GM20431 (cell line): ENCODE measurements at regions not wholly inside any gene's neighbourhood (a gene's known extent, or its start where the extent isn't known, plus 50 kb on each side); places are given as distances from the start of the nearest gene placed in this dataset.
"Not testable (repeated sequence)": the region's sequence is repeated elsewhere in the genome, so short reads cannot be mapped to it uniquely, and the experiment has no call there.

Source experiments
- in situ Hi-C: fragments of 300-500 bp; cut with MseI, MboI; formaldehyde crosslinking; loops from one replicate; pipeline ENCODE4 v1.15.0; 2020; ENCODE audit warnings: low sequenced_read_pairs; ENCODE audit not compliant: unreplicated experiment

DNA sequence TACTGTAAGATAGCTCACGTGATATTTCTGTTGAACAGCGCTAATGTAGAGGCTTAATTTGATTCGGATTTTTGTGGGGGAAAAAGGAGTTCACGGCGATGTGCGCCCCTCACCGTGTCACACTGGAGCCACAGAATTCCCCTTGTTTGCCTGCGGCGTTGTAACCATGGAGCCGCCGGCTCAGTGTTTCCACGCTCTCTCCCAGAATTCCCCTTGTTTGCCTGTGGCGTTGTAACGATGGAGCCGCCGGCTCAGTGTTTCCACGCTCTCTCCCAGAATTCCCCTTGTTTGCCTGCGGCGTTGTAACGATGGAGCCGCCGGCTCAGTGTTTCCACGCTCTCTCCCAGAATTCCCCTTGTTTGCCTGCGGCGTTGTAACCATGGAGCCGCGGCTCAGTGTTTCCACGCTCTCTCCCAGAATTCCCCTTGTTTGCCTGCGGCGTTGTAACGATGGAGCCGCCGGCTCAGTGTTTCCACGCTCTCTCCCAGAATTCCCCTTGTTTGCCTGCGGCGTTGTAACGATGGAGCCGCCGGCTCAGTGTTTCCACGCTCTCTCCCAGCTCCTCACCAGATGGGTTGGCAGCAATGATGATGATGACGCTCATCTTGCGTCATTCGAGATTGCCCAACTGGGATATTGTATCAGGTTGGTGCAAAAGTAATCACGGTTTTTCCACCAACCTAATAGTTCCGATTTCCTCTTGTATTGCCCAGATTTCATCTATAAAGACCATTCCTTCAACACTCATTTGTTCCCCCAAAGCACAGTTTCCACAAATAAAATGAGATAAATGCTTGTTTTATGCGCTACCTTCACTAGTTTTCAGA lies 228.6 kb downstream of the KLF6 start:
- in situ Hi-C loops = not testable (repeated sequence)

DNA sequence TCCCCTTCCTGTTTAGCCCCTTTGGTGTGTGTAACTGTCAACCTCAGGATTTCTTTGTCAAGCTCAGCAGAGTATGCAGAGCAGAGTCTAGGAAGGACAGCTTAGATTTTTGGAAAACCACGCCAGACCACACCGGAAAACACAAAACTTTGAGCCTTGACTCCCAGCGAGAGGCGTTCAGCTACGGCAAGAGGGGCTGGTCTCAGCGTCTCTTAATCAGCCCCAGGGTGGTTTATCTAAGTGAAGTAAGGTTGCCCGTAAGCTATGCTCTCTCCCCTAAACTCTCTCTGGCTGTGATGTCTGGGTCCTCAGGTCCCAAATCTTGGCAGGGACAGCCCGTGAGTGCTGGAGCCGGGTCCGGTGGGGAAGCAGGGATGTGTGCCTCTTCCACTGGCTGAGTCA lies 230.9 kb downstream of the KLF6 start:
- in situ Hi-C loops = no loop called here

DNA sequence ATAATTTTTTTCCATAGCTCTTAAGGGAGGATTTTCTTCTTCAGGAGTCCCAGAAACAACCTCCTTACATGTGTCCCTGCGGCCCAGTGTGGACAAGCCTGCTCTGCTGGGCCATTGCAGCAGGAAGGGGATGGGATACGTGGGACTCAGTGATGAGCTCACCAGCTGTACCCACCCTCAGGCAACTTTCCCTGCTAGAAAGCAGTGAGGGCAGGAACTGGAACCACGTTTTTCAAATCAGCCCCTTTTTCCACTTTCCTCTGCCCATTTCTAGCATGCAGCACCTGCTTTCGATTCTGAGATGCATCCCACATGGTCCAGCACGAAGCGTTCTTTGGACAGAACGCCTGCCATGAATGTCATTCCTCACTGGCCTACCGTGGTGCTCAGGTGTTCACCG lies 232.7 kb downstream of the KLF6 start:
- in situ Hi-C loops = no loop called here

DNA sequence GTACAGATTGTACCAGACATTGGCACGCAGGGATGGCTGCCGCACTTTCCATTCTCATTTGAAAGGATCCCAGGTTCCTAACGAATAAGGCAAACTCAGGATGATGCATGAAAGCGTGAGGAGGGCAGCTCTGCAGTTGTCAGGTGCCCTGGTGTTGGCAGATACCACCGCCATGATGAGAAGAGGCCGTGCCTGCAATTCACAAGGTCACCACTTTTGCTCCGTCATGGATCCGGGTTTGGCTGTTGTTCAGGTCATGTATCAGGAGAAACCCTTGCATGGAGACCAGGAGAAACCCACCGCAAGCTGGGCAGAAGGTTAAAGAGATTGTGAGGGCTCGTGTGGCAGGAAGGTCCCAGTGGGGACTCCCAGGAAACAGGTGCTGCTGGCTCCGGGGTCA lies 233.2 kb downstream of the KLF6 start:
- in situ Hi-C loops = no loop called here

DNA sequence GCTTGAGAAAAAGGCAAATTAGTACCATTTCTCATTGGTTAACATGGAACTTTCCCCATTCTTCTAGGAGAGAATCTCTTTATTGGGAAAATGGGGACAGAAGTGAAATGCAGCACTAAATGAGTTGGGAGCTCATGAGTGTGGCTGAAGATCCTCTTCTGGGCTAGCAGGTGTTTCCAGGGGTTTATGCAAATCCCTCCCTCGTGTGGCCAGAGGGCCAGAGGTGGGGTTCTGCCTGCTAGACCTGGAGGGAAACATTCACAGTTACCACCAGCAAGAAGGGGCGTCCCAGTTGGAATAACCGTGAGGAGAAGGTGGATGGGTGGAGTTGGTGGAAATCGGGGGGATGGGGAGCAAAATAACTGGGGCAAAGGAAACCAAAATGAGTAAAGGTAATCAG lies 235.9 kb downstream of the KLF6 start:
- in situ Hi-C loops = no loop called here

DNA sequence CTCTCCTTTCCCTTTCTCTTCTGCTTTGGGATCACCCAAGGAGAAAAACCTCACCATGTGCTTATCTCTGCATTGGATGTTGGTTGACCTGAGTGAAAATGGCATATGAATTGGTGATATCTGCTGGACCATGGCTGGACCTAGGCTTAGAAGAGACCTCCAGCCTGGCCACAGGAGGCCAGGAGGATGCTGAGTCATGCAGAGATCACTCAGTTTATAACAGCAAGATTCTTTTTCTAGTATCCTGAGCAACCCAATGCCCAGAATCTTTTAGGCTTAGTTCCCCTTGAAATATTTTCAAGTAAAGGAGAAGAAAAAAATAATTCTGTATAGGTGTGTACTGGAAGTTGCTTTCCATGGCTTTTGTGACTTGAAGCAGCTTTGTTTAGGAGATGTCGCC lies 236.3 kb downstream of the KLF6 start:
- in situ Hi-C loops = no loop called here

DNA sequence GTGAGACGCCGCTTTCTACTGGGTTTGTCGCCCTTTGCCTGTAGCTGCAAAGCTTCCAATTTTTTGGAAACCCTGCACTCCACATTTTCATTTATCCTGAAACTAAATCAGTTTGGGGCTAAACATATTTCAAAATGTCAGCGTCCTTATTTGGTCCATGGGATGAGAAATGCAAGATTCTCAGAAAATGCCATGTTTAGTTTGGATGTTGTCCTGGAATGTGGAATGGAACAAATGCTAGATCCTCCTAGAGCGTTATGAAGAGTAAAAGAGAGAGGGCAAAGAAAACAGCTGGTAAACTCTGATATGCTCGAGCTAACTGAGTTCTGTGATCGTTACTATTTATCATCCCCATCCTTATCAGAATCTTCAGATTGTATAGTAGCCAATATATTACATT lies 236.9 kb downstream of the KLF6 start:
- in situ Hi-C loops = no loop called here

DNA sequence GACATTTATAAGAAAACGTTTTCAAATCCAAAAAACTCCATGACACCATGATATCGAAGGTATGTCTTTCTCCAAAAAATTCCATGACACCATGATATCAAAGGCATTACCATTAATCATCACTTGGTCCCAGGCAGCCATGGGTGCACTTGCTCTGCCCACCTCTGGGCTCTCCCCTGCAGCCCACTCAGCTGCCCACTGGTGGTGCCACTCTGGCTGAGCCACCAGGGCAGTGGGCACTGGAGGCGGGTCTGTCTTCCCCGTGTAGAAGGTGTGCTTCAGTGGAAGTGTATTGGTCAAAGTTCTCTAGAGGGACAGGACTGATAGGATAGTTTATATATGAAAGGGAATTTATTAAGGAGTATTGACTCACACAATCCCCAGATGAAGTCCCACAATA lies 240.4 kb downstream of the KLF6 start:
- in situ Hi-C loops = no loop called here

DNA sequence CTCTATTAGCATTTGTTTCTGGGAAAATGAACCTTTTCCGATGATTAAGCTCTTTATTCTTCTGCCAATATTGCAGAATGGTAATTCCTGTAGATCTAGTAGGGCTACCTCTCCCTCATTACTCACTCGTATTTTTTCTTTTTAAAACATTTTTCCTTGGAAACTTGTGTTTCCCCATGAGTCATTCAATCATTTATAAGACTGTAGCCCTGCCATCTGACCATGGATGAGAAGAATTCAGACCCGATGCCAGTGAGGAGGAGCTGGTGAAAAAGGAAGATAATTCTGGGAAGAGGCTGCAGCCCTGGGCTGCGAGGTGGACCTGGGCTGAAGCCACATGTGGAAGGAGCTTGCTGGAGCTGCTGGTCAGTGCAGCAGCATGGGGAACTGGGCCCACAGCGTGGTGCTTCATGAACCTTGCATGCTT lies 242.8 kb downstream of the KLF6 start:
- in situ Hi-C loops = no loop called here

DNA sequence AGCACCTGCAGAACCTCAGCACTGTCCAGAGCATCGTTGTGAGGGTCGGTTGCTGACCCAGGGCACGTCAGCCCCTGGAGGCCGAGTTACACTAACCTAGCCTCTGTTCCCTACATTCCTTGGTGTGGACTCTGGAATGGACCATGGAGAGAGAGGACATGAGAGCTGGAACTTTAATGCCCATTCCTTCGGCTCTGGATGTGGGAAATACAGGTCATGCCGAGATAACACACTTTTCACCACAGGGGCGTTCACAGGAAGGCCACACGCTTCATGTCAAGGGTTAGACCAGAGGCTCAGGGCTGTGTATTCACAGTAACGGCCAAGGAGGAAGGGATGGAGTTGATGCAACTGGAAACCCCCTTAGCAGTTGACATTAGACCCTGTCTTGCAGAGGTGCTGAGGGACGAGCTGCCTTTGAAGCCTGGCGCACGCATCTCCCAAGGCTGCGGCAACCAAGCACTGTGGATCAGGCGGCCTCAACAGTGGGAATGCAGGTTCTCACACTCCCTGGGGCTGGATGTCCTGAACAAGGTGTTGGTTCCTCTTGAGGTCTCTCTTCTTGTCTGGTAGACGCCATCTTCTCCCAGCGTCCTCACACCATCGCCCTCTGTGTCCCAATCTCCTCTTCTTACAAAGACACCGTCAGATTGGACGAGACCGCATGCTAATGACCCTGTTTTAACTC lies 245.2 kb downstream of the KLF6 start:
- in situ Hi-C loops = no loop called here

DNA sequence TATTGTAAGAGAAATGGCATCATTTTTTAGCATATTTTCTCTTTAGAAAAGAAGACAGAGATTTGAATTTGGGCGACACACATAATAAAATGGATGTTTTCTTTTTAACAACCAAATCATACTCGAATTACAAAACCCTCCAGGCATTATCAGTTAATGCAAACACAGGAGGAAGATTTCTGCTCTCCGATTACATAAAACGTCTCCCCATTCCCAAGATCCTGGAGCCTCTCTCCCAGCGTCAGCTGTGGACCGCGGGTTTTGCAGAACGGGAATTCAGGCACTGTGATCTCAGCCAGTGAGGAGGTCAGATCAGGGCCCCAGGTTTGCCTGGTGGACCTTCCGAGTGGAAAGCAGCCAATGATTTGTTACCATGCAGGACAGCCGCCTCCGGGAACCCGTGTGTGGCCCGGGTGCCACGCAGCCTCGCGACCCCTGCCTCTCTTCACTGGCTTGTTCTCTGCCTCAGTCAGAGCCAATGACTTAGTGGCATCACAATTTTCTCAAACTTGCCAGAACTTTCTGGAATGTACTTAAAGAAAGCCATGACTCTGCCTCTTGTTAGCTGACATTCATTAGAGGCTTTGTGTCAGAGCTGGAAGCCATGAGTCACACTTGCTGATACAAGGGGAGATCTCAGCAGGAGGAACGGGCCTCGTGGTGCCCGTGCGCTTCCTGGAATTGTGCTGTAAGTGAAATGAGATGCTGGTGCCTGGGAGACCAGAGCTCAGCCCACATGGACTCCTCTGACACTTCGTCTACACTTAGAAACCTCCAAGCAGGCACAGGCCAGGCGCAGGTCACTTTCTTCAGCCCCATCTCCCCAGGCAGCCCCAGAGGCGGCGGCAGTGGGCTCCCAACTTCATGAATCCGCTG lies 246.1 kb downstream of the KLF6 start:
- in situ Hi-C loops = no loop called here

DNA sequence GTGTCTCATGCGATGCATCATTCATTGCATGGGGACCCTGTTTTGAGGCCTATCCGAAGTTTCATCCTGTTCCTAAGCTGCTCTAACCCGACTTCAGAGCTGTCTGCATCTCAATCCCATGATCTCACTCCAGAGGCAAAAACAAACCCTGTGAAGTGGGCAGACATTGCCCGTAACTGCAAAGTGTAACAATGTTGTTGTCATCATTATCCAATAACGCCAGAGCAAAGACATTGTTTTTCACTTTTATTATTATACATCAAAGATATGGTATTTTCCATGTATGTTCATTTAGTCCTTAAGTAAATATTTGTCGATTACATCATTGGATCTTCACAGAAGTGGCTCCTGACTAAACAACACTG lies 246.7 kb downstream of the KLF6 start:
- in situ Hi-C loops = no loop called here

DNA sequence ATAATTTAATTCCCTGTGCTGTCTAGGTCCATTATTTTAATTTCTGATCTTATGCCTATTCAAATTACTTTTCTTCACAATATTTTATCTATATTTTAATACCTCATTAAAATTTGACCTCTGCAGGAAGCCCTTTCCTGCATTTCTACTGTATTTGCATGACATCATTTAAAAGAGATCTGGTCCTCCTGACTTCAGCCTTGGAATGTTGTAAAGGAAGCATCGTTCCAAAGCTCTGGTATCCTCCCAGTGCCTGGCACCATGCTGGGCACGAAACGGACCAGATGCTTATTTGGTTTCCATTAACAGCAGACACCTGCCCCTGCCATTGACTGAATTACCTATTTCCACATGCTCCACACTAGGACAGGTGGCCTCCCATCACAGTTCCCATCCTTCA lies 247.5 kb downstream of the KLF6 start:
- in situ Hi-C loops = no loop called here

DNA sequence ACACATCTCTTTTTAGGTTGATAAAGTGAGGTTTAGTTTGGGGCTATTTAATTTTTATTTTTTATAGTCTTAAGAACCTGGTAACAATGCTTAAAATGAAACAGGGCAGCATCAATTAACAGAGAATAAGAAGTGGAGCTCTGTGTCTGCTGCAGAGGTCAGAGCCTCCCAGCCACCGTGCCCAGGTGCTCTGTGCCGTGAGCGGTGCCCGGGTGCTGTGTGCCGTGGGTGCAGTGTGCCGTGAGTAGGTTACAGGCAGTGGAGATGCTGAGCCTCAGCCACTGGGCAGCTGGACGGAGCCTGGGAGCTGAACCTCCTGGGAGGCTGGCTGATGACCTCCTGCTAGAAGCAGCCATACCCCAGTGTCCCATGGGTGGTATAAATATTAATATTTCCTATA lies 250.0 kb downstream of the KLF6 start:
- in situ Hi-C loops = no loop called here

DNA sequence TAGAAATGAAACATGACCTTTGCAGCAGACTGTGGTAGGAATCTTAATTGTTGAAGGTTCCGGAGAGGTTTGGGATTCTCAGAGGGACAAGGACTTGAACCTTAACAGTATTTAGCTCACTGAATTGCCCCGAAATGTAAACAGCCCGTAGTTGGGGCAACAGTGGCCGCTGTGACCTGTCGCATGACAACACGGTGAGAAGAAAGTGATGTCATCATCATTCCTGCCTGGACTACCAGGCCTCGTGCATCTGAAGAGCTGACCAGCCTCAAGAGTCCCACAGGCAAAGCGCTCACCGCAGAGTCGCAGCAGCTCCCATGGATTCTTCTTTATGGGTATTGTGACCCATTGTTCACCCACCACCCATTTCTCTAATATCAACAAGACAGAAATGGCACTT lies 250.6 kb downstream of the KLF6 start:
- in situ Hi-C loops = no loop called here

DNA sequence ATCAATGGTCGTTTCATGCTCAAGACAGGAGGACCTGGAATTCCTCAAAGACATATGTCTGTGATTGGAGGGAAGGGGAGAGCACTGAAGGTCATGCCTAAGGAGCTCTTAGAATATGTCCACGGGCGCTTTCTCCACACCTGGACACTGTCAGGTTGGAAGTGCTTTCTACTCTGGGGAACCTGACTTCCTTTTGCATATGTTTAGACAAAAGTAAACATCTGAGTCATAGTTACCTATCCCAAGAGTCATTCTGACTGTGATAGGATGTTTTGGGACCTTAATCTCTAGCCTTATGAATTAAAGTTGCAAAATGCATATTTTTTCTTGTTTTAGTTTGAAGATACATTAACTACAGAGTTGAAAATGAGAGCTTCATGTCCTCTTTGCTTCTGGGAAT lies 251.7 kb downstream of the KLF6 start:
- in situ Hi-C loops = no loop called here

DNA sequence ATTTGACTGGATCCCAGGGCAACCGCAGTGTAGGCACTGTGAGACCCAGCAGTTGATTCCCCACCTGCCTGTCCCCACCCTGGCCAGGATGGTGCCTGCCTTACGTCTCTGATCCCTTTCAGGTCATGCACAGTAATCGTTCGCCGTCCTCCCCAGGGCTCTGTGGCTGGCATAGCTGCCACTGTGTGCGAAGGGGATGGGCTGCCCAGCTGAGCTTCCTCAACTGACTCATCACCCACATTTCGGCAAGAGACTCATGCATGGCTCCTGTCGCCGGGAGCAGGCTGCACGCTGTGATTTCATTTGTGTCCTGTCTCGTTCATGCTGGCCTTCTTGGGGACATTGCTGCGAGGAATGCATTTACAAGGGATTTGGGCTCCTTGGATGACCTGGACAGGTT lies 252.4 kb downstream of the KLF6 start:
- in situ Hi-C loops = no loop called here

DNA sequence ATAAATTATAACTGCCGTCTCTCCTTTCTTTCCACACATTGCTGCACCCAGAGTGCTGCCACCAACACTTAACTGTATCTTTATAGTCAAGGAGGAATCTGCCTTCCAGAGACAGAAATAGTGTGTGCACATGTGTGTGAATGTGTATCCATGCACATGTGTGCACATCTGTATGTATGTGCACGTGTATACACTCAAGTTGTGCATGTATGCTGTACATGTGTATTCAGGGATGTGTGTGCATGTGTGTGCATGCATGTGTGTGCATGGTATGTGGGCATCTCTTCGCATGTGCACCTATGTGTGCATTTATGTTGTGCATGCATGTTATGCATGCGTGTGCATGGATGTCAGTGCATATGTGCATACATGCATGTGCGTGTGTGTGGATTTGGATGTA lies 253.3 kb downstream of the KLF6 start:
- in situ Hi-C loops = no loop called here

DNA sequence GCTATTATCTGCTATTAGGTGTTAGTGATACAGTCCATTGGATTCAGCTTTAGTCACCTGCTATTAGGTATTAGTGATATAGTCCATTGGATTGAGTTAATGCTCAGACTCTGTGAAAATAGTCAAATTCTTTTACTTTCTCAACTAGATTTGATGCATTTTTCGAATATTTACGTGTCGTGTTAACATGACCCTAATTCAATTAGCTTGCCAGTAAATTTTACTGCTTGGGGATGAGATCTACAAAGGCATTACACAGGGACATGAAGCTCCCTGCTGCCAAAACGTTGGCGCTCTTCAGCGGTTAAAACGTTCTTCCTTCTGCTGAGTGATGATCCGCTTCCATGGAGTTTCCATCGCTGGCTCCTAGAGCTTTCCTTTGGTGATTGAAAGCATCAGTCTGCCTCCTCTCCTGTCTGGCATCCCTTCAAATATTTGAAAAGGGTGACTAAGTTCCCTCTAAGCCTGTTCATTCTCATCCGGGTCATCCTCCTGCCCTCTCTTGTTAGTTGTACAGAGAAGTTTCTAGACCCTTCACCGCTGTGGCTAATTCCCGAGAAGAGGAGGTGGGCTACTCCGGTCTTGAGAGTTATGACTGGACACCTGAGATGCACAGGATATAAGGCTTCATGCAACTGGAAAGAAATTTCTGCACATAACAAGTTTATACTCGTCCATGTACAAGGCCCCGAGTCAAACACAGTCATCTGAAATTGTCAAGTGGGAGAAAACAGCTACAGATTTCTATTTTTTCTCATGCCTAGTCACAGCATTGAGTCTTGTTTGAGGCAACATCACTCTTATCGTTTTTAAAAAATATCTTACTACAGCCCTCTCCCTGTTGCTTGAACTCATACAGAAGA lies 254.0 kb downstream of the KLF6 start:
- in situ Hi-C loops = no loop called here

DNA sequence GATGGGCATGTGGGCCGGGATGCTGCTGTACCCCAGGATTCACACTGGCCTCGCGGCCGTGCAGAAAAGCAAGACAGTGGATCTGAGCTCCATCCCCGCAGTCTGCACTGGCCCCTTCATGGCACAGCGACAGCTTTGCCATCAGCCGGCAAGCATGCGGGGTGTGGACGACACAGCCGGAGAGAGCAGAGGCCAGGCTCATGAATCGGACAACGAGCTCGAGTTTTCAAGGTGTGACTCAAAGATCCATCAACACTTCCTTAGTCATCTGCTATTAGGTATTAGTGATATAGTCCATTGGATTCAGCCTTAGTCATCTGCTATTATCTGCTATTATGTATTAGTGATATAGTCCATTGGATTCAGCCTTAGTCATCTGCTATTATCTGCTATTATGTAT lies 254.7 kb downstream of the KLF6 start:
- in situ Hi-C loops = no loop called here
